Hematopoietic multipotent progenitor cell treated with erythropoietin and hydrocortisone succinate and interleukin-3 and kit ligand, for 4 days (in vitro differentiated cells): ENCODE measurements at regions not wholly inside any gene's neighbourhood (a gene's known extent, or its start where the extent isn't known, plus 50 kb on each side); places are given as distances from the start of the nearest gene placed in this dataset.
"Not testable (repeated sequence)": the region's sequence is repeated elsewhere in the genome, so short reads cannot be mapped to it uniquely, and the experiment has no call there.

ENCODE experiments used
- DNase-seq: peaks from one replicate; pipeline ENCODE4 v3.0.0-alpha.2; 2015

DNA sequence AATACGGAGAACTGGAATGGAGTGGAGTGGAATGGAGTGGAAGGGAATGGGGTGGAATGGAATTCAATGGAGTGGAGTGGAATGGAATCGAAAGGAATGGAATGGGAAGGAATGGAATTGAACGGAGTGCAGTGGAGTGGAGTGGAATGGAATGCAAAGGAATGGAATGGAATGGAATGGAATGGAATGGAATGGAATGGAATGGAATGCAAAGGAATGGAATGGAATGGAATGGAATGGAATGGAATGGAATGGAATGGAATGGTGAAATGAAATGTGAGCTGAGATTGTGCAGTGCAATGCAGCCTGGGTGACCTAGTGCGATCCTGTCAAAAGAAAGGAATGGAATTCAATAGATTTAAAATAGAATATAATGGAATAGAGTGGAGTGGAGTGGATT, 357.3 kb upstream of the WSB1 start:
- DNase-seq: not testable (repeated sequence)

DNA sequence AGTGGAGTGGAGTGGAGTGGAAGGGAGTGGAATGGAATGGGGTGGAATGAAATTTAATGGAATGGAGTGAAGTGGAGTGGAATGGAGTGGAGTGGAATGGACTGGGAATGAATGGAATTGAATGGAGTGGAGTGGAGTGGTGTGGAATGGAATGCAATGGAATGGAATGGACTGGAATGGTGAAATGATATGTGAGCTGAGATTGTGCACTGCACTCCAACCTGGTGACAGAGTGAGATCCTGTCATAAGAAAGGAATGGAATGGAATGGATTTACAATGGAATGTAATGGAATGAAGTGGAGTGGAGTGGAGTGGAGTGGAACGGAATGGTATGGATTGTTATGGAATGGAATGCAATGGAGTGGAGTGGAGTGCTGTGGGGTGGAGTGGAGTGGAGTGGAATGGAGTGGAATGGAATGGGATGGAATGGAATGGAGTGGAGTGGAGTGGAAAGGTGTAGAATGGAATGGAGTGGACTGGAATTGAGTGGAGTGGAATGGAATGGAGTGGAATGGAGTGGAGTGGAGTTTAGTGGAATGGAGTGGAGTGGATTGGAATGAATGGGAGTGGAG, 356.1 kb upstream of the WSB1 start:
- not testable (repeated sequence) for DNase-seq

GRCh38 chr17:26939755-26940154, 354.2 kb upstream of the WSB1 start:
- DNase-seq: not testable (repeated sequence)

- not testable (repeated sequence) for DNase-seq
These were observed 353.3 kb upstream of the WSB1 start for GRCh38 chr17:26940587-26940986.

- DNase-seq: no peak
These were observed 331.4 kb upstream of the WSB1 start for GRCh38 chr17:26962255-26963162.

DNA sequence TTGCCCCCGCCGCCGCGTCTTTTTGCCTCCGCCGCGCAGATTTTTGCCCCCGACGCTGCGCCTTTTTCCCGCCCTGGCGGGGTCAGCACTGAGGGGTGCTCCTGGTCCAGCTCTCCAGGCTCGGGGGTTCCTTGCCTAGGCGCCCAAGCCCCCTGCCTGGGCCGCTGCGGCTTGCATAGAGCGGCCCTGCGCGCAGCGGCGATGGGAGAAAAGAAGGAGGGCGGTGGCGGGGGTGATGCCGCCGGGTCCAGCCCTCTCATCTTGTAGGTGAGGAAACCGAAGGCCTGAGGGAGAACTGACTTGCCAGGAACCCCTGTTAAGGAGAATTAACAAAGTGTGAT, 330.8 kb upstream of the WSB1 start:
- no peak for DNase-seq

- not testable (repeated sequence) for DNase-seq
These were observed 327.9 kb upstream of the WSB1 start for GRCh38 chr17:26965898-26966624.

DNA sequence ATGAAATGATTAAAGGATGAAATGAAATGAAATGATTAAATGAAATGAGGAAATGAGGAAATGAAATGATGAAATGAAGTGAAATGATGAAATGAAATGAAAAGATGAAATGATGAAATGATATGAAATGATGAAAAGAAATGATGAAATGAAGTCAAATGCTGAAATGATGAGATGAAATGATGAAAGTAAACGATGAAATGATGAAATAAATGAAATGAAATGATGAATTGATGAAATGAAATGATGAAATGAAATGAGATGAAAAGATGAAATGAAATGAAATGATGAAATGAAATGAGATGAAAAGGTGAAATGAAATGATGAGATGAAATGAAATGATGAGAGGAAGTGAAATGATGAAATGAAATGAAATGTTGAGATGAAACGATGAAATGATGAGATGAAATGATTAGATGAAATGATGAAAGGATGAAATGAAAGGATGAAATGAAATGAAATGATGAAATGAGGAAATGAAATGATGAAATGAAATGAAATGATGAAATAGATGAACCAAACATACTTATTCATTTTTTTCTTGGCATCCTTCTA, 327.2 kb upstream of the WSB1 start:
- not testable (repeated sequence) for DNase-seq

DNA sequence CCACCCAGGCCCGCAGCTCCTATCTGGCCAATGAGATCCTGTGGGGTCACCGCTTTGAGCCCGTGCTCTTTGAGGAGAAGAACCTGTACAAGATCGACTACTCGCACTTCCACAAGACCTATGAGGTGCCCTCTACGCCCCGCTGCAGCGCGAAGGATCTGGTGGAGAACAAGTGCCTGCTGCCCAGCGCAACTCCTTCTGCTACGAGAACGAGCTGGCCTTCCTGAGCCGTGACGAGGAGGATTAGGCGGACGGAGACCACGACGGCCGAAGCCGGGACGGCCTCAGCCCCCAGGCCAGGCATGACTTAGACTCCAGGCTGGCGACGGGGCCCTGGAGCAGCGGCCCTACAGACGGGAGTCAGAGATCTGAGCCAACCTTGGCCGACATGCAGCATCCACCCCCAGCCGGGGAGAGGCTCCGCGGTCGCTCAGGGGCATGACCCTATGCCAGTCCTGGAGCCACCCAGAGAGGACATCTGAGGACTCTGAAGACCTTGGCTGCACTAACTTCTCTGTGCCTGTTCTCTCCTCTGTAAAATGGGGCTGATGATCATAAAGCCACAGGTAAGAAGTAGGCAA, 312.0 kb upstream of the WSB1 start:
- not testable (repeated sequence) for DNase-seq

DNA sequence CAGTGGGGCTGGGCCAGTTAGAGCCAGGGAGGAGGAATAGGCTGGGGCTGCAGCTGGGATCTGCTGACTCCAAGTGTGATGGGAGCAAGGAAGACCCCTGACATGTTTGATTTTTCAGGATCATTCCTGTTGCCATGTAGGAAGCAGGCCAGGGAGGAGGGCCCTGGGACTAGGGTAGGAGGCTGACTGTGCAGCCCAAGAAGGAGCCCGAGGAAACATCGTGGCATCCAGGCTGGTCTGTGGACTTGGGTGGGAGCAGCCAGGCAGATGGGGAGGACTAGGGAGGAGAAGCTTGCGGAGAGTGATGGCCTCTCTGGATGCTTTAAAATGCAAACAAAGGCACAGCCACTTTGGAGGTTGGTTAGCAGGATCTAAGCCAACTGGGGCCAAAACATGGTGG, 311.4 kb upstream of the WSB1 start:
- not testable (repeated sequence) for DNase-seq

DNA sequence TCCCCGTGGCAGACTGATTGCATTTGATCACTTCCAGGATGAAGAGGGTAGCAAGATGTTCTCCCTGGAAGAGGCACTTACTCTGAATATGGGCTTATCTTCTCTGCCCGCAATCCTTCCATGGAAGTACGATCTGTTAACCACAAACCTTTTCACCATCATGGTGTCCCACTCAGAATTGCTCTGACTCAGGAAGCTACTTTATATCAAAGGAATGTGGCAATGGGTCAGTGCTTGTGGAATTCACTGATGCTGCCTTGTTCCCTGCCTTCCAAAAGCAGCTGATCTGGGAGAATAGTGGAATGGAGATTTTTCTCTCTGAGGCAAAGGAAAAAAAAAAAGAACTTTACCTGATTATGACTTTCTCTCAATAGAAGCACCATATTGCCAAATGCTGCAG, 306.1 kb upstream of the WSB1 start:
- not testable (repeated sequence) for DNase-seq

- not testable (repeated sequence) for DNase-seq
These were observed 299.3 kb upstream of the WSB1 start for GRCh38 chr17:26994648-26995047.

DNA sequence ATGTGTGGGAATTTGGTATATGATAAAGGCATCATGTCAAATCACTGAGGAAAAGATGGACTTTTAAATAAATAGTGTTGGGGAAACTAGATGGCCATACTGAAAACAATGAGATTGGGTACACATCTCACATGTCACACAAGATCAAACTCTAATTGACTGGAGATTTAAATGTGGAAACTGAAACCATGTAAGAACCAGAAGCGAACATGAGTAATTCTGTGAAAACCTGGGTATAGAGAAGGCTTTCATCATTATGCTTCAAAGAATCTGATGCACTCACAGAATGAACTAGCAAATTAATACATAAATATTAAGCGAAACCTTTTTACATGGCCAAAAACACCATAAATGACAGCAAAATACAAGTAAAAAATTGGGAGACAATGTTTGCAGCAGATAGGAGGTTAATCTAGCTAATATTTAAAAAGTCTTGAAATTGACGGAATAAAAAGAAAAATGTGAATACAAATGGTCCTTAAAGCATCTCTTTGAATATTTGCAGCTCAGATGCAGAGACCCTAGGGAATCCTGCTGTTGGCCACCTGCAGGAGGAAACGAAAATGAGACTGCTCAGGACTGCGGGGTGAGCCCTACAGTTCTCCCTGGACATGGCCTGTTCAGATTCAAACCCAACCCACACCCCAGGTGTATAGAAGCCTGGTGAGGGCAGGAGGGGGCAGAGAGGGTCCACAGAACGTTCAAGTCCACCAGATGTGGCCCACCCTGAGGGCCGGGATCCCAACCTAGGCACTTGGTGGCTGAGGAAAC, 297.6 kb upstream of the WSB1 start:
- not testable (repeated sequence) for DNase-seq

DNA sequence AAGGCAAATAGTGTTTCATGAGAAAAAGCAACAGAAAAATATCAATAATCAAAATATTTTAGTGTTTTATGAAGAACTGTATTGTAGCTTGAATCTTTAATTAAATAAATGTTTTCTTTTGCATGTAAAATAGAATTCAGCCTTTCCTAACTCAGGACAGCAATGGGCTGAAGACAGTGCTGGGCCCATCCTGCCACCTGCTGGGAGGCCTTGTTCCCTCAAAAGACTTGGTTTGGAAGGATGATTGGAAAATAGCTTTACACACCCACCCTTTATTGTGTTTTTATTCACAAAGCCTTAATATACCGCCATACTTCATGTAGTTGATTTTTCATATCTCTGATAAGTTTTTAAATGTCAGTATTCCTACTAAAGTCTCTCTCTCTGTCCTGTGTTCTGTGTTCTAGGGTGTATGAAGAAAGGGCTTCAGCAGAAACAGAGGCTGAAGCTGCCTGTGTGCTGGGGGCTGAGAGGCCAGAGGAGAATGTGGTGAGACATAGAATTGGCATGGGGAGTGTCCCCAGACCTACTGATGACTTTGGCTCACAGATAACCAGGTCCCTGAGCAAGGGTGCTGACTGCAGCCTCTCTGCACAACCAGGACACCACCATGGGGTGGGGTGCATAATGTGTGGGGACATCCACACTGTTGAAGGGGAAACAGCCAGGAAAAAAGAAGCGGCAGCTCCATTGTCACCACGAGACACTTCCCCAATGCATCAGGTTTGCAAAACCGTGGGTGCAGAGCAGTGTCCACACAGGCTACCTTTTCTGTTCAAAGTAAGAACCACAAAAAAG, 286.0 kb upstream of the WSB1 start:
- DNase-seq: not testable (repeated sequence)

DNA sequence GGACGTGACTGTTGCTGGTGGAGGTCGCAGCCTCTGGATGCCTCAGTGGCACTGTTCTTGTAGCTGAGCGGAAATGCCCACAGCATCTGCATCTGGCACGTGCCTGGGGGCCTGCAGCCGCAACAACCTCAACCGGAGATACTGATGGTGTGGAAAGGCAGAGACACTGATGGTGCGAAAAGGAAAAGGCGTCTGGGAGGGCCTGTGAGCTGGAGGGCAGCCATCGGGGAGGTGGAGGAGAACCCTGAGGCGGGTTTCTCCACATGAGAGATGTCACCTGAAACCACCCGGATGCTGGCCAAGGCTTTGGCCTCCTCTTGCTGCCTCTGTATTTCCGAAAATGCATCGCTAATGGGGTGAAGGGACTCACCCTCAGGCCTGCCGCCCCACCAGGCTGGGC, 284.8 kb upstream of the WSB1 start:
- no peak for DNase-seq

DNA sequence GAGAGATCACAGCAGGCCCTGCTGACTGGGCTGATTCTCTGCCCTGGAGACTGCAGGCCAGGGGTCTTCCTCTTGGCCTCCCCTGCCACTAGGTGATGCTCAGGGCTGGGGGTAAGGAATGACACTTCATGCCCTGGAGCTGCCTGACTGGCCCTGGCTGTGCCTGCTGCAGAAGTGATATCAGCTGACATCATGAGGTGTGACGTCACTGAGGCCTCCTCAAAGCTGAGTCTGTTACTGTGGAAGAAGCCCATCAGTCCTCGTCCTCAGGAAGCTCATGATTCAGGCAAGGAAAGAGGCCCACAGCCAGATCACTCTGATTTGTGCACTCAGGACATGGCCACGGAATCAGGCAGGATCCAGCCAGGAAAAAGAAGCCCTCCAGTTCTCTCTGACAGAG, 283.8 kb upstream of the WSB1 start:
- not testable (repeated sequence) for DNase-seq

DNA sequence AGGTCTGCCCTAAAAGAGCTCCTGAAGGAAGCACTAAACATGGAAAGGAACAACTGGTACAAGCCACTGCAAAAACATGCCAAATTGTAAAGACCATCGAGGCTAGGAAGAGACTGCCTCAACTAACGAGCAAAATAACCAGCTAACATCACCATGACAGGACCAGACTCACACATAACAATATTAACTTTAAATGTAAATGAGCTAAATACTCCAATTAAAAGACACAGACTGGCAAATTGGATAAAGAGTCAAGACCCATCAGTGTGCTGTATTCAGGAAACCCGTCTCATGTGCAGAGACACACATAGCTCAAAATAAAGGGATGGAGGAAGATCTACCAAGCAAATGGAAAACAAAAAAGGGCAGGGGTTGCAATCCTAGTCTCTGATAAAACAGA, 263.4 kb upstream of the WSB1 start:
- DNase-seq: not testable (repeated sequence)

GRCh38 chr17:27038676-27039075, 255.2 kb upstream of the WSB1 start:
- peak; percentile 2 for DNase-seq

DNA sequence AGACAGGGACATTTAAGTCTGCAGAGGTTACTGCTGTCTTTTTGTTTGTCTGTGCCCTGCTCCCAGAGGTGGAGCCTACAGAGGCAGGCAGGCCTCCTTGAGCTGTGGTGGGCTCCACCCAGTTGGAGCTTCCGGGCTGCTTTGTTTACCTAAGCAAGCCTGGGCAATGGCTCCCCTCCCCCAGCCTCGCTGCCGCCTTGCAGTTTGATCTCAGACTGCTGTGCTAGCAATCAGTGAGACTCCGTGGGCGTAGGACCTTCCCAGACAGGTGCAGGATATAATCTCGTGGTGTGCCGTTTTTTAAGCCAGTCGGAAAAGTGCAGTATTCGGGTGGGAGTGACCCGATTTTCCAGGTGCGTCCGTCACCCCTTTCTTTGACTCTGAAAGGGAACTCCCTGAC, 248.9 kb upstream of the WSB1 start:
- DNase-seq: not testable (repeated sequence)

GRCh38 chr17:27049104-27049784, 244.7 kb upstream of the WSB1 start:
- no peak for DNase-seq

GRCh38 chr17:27065588-27065987, 228.3 kb upstream of the WSB1 start:
- DNase-seq: no peak
